GM23338 (cell line): ENCODE measurements at regions not wholly inside any gene's neighbourhood (a gene's known extent, or its start where the extent isn't known, plus 50 kb on each side); places are given as distances from the start of the nearest gene placed in this dataset.

Experiments used
- ATAC-seq: fragments of 200-7000 bp; cut with Tn5 transposase; 3 replicates; pipeline ENCODE4 v1.9.1; 2020
- DNase-seq: peaks from one replicate; pipeline ENCODE4 v3.0.0-alpha.2; 2015; ENCODE audit warnings: low spot score
- H2AFZ ChIP-seq: fragments of 200-600 bp; sonication (generic); 2 replicates; pipeline ENCODE4 v1.8.0; 2016; ENCODE audit warnings: antibody characterized with exemption, mild to moderate bottlenecking, moderate library complexity
- H3F3A ChIP-seq: fragments of 200-600 bp; sonication (generic); replicated peaks from 2 replicates; pipeline ENCODE4 v1.8.0; 2017; ENCODE audit warnings: antibody characterized with exemption, mixed run types, low read depth
- H3K27ac ChIP-seq: fragments of 200-600 bp; sonication (generic); 2 replicates; pipeline ENCODE4 v1.6.1; 2016; ENCODE audit warnings: low read depth
- H3K27me3 ChIP-seq: fragments of 200-600 bp; sonication (generic); 2 replicates; pipeline ENCODE4 v1.8.0; 2016; ENCODE audit warnings: mild to moderate bottlenecking, mixed run types, moderate library complexity; ENCODE audit not compliant: insufficient read depth
- H3K36me3 ChIP-seq: fragments of 200-600 bp; sonication (generic); 2 replicates; pipeline ENCODE4 v1.8.0; 2016; ENCODE audit warnings: mild to moderate bottlenecking; ENCODE audit not compliant: insufficient read depth
- H3K4me1 ChIP-seq: fragments of 200-600 bp; sonication (generic); 2 replicates; pipeline ENCODE4 v1.8.0; 2016; ENCODE audit warnings: mild to moderate bottlenecking, moderate library complexity; ENCODE audit not compliant: insufficient read depth
- H3K4me2 ChIP-seq: fragments of 200-600 bp; sonication (generic); 2 replicates; pipeline ENCODE4 v1.7.1; 2017; ENCODE audit warnings: mixed run types
- H3K4me3 ChIP-seq: fragments of 200-600 bp; sonication (generic); 2 replicates; pipeline ENCODE4 v1.6.1; 2016; ENCODE audit warnings: mixed run types
- H3K79me2 ChIP-seq: fragments of 200-600 bp; sonication (generic); replicated peaks from 2 replicates; pipeline ENCODE4 v1.8.0; 2017; ENCODE audit warnings: mild to moderate bottlenecking; ENCODE audit not compliant: insufficient read depth
- H3K9me2 ChIP-seq: fragments of 200-600 bp; sonication (generic); 2 replicates; pipeline ENCODE4 v1.8.0; 2017; ENCODE audit not compliant: insufficient read depth
- H4K20me1 ChIP-seq: fragments of 200-600 bp; sonication (generic); replicated peaks from 2 replicates; pipeline ENCODE4 v1.8.0; 2017; ENCODE audit warnings: mild to moderate bottlenecking; ENCODE audit not compliant: insufficient read depth
- H3K27ac Mint-ChIP-seq: 2 replicates; pipeline ENCODE4 v1.8.0; 2020; ENCODE audit warnings: inconsistent platforms, mild to moderate bottlenecking, moderate library complexity, mixed read lengths
- H3K27me3 Mint-ChIP-seq: 3 replicates; pipeline ENCODE4 v1.8.0; 2022; ENCODE audit warnings: low read depth, mild to moderate bottlenecking, moderate library complexity, mixed read lengths, inconsistent platforms; ENCODE audit not compliant: insufficient read depth, poor library complexity
- H3K36me3 Mint-ChIP-seq: 3 replicates; pipeline ENCODE4 v1.8.0; 2021; ENCODE audit warnings: low read depth, mild to moderate bottlenecking, inconsistent platforms, moderate library complexity, mixed read lengths
- H3K4me1 Mint-ChIP-seq: 3 replicates; pipeline ENCODE4 v1.8.0; 2020; ENCODE audit warnings: mild to moderate bottlenecking, inconsistent platforms, mixed read lengths
- H3K4me3 Mint-ChIP-seq: 3 replicates; pipeline ENCODE4 v1.8.0; 2021; ENCODE audit warnings: moderate library complexity, mild to moderate bottlenecking, inconsistent platforms, mixed read lengths
- H3K9me3 Mint-ChIP-seq: 3 replicates; pipeline ENCODE4 v1.8.0; 2020; ENCODE audit warnings: moderate library complexity, mild to moderate bottlenecking, inconsistent platforms, mixed read lengths
- JUNB ChIP-seq: IDR thresholded peaks from one replicate; pipeline ENCODE4 v1.6.1; 2016; ENCODE audit warnings: antibody characterized with exemption; ENCODE audit not compliant: unreplicated experiment
- NANOG ChIP-seq: IDR thresholded peaks from 2 replicates; pipeline ENCODE4 v1.6.1; 2016; ENCODE audit warnings: antibody characterized with exemption, borderline replicate concordance
- ZNF114 ChIP-seq: fragments of 250-450 bp; sonication (Bioruptor Pico); IDR thresholded peaks from 2 replicates; pipeline ENCODE4 v1.5.0; 2020; ENCODE audit warnings: mild to moderate bottlenecking, moderate library complexity
- ZNF331 ChIP-seq: fragments of 250-450 bp; sonication (Bioruptor Pico); IDR thresholded peaks from 2 replicates; pipeline ENCODE4 v1.5.0; 2020; ENCODE audit warnings: low read depth, mild to moderate bottlenecking, moderate library complexity
- TF ChIP-seq, protein P1 (sequence below): IDR thresholded peaks from one replicate; pipeline ENCODE4 v1.6.1; 2018; ENCODE audit warnings: antibody characterized with exemption; ENCODE audit not compliant: unreplicated experiment
- TF ChIP-seq, protein P2 (sequence below), 2 experiments: fragments of 200-600 bp in 1 of 2; sonication (generic) in 1 of 2; conservative IDR thresholded peaks; 2 replicates each; pipeline versions ENCODE4 v1.5.1 to v1.6.1; 2016 to 2017; ENCODE audit warnings: antibody characterized with exemption in 2 of 2, low read depth in 2 of 2, mild to moderate bottlenecking in 2 of 2, moderate library complexity in 1 of 2
- TF ChIP-seq, protein P3 (sequence below): fragments of 250-450 bp; sonication (Bioruptor Pico); IDR thresholded peaks from 2 replicates; pipeline ENCODE4 v1.5.0; 2020; ENCODE audit warnings: mild to moderate bottlenecking, moderate library complexity

DNA sequence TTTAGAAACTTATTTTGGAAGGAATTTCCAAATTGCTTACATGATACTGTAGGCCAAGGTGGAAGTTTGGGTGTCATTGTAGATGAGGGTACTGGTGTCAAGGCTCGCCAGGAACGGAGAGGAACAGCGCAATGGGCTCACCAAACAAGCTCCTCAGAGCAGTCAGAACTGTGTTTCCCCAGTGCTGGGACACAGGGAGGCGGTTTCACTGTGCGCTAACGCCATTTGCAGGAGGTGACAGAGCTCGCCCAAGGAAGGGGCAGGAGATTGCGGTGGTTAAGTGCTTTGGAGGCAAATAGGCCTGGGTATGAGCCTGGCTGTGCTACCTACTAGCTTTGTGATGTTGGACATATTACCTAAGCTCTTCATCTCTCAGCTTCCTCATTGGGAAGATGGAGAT is 57.3 kb downstream of the HHEX start:
- Histone ChIP-seq H2AFZ (no peak overlapping the region), H3K4me1 (no peaks in the 10 kb centered on the region), H3K36me3 (no peaks in the 10 kb centered on the region), H3K27me3 (no peaks in the 10 kb centered on the region), H3K4me2 (no peak overlapping the region), H3K27ac (no peak overlapping the region), H4K20me1 (no peaks in the 10 kb centered on the region), H3K4me3 (no peak overlapping the region), H3K79me2 (no peaks in the 10 kb centered on the region), H3F3A (no peaks in the 10 kb centered on the region), H3K9me2 (no peaks in the 10 kb centered on the region)
- ATAC-seq, result no peak
- no peaks in the 10 kb centered on the region for H3K36me3 Mint-ChIP-seq
- no peaks in the 10 kb centered on the region for H3K9me3 Mint-ChIP-seq
- no peak for DNase-seq
- no peak overlapping the region for H3K27ac Mint-ChIP-seq
- TF ChIP-seq, protein P1, sequence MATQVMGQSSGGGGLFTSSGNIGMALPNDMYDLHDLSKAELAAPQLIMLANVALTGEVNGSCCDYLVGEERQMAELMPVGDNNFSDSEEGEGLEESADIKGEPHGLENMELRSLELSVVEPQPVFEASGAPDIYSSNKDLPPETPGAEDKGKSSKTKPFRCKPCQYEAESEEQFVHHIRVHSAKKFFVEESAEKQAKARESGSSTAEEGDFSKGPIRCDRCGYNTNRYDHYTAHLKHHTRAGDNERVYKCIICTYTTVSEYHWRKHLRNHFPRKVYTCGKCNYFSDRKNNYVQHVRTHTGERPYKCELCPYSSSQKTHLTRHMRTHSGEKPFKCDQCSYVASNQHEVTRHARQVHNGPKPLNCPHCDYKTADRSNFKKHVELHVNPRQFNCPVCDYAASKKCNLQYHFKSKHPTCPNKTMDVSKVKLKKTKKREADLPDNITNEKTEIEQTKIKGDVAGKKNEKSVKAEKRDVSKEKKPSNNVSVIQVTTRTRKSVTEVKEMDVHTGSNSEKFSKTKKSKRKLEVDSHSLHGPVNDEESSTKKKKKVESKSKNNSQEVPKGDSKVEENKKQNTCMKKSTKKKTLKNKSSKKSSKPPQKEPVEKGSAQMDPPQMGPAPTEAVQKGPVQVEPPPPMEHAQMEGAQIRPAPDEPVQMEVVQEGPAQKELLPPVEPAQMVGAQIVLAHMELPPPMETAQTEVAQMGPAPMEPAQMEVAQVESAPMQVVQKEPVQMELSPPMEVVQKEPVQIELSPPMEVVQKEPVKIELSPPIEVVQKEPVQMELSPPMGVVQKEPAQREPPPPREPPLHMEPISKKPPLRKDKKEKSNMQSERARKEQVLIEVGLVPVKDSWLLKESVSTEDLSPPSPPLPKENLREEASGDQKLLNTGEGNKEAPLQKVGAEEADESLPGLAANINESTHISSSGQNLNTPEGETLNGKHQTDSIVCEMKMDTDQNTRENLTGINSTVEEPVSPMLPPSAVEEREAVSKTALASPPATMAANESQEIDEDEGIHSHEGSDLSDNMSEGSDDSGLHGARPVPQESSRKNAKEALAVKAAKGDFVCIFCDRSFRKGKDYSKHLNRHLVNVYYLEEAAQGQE, result no peak
- TF ChIP-seq, protein P2, sequence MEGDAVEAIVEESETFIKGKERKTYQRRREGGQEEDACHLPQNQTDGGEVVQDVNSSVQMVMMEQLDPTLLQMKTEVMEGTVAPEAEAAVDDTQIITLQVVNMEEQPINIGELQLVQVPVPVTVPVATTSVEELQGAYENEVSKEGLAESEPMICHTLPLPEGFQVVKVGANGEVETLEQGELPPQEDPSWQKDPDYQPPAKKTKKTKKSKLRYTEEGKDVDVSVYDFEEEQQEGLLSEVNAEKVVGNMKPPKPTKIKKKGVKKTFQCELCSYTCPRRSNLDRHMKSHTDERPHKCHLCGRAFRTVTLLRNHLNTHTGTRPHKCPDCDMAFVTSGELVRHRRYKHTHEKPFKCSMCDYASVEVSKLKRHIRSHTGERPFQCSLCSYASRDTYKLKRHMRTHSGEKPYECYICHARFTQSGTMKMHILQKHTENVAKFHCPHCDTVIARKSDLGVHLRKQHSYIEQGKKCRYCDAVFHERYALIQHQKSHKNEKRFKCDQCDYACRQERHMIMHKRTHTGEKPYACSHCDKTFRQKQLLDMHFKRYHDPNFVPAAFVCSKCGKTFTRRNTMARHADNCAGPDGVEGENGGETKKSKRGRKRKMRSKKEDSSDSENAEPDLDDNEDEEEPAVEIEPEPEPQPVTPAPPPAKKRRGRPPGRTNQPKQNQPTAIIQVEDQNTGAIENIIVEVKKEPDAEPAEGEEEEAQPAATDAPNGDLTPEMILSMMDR (conservative IDR thresholded peaks at IDR 0.05; ENCODE audit: low read depth in 2 of 2), result no peak
- peaks cover 12% of the 10 kb centered on the region for H3K27me3 Mint-ChIP-seq
- H3K4me3 Mint-ChIP-seq, result no peak overlapping the region
- H3K4me1 Mint-ChIP-seq, result no peaks in the 10 kb centered on the region

DNA sequence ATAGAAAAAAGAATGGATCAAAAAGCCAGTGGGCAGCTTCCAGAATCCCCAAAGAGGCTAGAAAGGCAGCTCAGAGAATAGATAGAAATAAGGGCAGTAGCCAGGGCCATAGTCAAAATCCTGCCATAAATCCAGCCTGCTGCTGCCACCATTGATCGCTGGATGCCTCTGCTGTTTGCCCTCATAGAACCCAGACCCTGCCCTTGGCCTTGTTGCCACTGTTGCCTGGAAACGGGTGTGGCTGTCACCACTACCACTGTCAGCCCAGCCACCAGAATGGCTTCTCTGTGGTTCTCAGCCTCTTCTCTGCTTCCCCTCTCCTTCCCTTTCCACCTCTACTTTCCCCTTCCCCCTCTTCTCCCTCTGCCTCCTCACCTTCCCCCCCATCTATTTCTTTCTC is 57.8 kb downstream of the HHEX start:
- Histone ChIP-seq H3K4me2 (no peak overlapping the region), H3K4me3 (no peak overlapping the region), H3K9me2 (no peaks in the 10 kb centered on the region), H3K4me1 (no peaks in the 10 kb centered on the region), H3K27me3 (no peaks in the 10 kb centered on the region), H2AFZ (no peak overlapping the region), H3K27ac (no peak overlapping the region), H4K20me1 (no peaks in the 10 kb centered on the region), H3K36me3 (no peaks in the 10 kb centered on the region), H3F3A (no peaks in the 10 kb centered on the region), H3K79me2 (no peaks in the 10 kb centered on the region)
- Mint-ChIP-seq H3K4me1 (no peaks in the 10 kb centered on the region), H3K4me3 (no peak overlapping the region), H3K9me3 (no peaks in the 10 kb centered on the region), H3K27me3 (peaks cover 10% of the 10 kb centered on the region), H3K27ac (no peak overlapping the region), H3K36me3 (no peaks in the 10 kb centered on the region)
- no peak for DNase-seq
- ATAC-seq, result no peak
- no peak for TF ChIP-seq JUNB
- TF ChIP-seq ZNF331 (CRISPR knock-in tag), result no peak
- no peak for TF ChIP-seq NANOG
- TF ChIP-seq, protein P1, result no peak
- TF ChIP-seq, protein P3, sequence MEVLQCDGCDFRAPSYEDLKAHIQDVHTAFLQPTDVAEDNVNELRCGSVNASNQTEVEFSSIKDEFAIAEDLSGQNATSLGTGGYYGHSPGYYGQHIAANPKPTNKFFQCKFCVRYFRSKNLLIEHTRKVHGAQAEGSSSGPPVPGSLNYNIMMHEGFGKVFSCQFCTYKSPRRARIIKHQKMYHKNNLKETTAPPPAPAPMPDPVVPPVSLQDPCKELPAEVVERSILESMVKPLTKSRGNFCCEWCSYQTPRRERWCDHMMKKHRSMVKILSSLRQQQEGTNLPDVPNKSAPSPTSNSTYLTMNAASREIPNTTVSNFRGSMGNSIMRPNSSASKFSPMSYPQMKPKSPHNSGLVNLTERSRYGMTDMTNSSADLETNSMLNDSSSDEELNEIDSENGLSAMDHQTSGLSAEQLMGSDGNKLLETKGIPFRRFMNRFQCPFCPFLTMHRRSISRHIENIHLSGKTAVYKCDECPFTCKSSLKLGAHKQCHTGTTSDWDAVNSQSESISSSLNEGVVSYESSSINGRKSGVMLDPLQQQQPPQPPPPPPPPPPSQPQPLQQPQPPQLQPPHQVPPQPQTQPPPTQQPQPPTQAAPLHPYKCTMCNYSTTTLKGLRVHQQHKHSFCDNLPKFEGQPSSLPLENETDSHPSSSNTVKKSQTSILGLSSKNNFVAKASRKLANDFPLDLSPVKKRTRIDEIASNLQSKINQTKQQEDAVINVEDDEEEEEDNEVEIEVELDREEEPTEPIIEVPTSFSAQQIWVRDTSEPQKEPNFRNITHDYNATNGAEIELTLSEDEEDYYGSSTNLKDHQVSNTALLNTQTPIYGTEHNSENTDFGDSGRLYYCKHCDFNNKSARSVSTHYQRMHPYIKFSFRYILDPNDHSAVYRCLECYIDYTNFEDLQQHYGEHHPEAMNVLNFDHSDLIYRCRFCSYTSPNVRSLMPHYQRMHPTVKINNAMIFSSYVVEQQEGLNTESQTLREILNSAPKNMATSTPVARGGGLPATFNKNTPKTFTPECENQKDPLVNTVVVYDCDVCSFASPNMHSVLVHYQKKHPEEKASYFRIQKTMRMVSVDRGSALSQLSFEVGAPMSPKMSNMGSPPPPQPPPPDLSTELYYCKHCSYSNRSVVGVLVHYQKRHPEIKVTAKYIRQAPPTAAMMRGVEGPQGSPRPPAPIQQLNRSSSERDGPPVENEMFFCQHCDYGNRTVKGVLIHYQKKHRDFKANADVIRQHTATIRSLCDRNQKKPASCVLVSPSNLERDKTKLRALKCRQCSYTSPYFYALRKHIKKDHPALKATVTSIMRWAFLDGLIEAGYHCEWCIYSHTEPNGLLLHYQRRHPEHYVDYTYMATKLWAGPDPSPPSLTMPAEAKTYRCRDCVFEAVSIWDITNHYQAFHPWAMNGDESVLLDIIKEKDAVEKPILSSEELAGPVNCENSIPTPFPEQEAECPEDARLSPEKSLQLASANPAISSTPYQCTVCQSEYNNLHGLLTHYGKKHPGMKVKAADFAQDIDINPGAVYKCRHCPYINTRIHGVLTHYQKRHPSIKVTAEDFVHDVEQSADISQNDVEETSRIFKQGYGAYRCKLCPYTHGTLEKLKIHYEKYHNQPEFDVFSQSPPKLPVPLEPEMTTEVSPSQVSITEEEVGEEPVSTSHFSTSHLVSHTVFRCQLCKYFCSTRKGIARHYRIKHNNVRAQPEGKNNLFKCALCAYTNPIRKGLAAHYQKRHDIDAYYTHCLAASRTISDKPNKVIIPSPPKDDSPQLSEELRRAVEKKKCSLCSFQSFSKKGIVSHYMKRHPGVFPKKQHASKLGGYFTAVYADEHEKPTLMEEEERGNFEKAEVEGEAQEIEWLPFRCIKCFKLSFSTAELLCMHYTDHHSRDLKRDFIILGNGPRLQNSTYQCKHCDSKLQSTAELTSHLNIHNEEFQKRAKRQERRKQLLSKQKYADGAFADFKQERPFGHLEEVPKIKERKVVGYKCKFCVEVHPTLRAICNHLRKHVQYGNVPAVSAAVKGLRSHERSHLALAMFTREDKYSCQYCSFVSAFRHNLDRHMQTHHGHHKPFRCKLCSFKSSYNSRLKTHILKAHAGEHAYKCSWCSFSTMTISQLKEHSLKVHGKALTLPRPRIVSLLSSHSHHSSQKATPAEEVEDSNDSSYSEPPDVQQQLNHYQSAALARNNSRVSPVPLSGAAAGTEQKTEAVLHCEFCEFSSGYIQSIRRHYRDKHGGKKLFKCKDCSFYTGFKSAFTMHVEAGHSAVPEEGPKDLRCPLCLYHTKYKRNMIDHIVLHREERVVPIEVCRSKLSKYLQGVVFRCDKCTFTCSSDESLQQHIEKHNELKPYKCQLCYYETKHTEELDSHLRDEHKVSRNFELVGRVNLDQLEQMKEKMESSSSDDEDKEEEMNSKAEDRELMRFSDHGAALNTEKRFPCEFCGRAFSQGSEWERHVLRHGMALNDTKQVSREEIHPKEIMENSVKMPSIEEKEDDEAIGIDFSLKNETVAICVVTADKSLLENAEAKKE (CRISPR knock-in tag), result no peak
- no peak for TF ChIP-seq ZNF114 (CRISPR knock-in tag)
